GM20000 (cell line): ENCODE measurements at regions not wholly inside any gene's neighbourhood (a gene's known extent, or its start where the extent isn't known, plus 50 kb on each side); places are given as distances from the start of the nearest gene placed in this dataset.
"Not testable (repeated sequence)": the region's sequence is repeated elsewhere in the genome, so short reads cannot be mapped to it uniquely, and the experiment has no call there.

Source experiments
- DNase-seq: peaks from one replicate; pipeline ENCODE4 v3.0.0; 2012; ENCODE audit warnings: low spot score
- TF ChIP-seq, protein P1 (sequence below): IDR thresholded peaks from 2 replicates; pipeline ENCODE4 v1.5.1; 2012; ENCODE audit warnings: mild to moderate bottlenecking, control low read depth; ENCODE audit errors: extremely low read depth, missing control alignments

DNA sequence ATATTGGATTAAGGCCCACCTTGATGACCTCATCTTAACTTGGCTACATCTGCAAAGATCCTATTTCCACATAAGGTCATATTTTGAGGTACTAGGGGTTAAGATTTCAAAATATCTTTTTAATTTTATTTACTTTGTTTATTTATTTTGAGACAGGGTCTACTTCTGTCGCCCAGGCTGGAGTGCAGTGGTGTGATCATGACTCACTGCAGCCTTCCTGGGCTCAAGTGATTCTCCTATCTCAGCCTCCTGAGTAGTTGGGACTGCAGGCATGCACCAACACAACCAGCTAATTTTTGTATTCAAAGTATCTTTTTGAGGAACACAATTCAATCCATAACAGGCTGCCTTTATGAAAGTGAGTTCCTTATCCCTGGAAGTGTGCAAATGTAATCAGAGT is 212.3 kb downstream of the PALM2AKAP2 start:
- TF ChIP-seq, protein P1, sequence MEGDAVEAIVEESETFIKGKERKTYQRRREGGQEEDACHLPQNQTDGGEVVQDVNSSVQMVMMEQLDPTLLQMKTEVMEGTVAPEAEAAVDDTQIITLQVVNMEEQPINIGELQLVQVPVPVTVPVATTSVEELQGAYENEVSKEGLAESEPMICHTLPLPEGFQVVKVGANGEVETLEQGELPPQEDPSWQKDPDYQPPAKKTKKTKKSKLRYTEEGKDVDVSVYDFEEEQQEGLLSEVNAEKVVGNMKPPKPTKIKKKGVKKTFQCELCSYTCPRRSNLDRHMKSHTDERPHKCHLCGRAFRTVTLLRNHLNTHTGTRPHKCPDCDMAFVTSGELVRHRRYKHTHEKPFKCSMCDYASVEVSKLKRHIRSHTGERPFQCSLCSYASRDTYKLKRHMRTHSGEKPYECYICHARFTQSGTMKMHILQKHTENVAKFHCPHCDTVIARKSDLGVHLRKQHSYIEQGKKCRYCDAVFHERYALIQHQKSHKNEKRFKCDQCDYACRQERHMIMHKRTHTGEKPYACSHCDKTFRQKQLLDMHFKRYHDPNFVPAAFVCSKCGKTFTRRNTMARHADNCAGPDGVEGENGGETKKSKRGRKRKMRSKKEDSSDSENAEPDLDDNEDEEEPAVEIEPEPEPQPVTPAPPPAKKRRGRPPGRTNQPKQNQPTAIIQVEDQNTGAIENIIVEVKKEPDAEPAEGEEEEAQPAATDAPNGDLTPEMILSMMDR: no peak
- DNase-seq: no peak

DNA sequence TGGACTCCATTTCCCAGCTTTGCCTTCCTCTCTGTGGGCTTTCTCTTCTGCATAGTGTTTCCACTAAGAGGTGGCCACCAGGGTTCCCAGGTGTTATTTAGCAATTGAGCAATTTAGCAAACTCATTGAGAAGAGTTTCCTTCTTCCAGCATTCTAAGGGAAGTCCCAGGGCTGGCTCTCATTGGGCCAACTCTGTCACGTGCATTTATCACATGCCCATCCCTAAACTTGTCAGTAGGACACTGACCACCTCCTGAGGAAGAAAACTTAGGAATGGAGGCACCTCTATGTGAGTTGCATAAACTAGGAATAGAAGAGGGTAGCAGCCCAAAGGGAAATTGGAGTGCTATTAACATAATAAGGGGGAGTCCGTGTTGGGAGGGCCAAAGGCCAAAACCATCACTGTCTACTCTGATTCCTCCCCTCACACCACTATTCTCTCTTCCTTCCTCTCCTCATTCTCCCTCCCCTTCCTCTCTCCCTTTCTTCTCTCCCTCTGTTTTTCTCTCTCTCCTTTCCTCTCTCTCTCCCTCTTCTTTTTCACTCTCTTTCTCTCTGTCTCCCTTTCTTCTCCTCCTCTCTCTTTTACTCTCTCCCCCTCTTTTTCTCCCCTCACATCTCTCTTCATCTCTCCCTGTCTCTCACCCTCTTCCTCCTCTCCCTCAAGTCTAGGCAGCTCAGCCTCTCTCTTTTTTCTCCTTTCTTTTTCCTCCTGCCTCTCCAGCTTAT is 213.4 kb downstream of the PALM2AKAP2 start:
- no peak for DNase-seq
- TF ChIP-seq, protein P1: no peak

DNA sequence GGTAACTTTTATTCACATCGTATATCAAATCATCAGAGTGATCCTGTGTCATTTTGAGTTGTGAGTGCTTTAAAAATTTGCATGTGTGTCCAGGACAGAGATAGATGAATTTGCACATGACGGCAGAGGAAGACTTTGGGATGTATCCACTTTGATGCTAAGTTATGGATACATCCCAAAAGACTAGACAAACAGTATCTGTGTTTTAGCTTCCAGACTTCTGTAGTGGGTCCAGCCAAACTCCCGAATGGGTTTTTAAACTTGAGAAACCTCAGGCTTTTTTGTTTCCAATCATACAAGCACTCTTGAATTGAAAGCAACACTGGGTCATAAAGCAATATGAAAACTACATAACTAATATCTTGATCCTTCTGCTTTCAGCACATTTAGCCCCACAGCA is 213.8 kb downstream of the C9orf152 start:
- no peak for DNase-seq
- TF ChIP-seq, protein P1: no peak

DNA sequence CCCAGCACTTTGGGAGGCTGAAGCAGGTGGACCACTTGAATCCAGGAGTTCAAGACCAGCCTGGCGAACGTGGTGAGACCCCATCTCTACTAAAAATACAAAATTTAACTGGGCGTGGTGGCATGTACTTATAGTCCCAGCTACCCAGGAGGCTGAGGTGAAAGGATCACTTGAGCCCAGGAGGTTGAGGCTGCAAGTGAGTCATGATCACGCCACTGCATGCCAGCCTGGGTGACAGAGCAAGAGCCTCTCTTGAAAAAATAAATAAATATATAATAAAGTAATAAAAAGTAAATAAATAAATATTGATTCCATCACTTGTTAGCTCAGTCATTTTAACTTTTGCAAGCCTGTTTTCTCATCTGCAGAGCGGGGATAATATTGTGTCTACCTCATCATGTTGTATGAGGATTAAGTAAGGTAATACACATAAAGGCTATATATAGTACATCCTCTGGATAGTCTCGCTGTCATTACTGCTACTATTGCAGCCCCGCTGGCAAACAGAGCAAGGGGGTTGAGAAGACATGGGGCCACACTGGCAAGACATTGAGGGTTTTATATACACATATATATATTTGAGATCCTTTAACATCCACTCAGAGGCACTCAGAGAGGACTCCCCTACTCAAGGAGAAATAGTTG is 210.9 kb downstream of the C9orf152 start:
- TF ChIP-seq, protein P1: no peak
- no peak for DNase-seq

DNA sequence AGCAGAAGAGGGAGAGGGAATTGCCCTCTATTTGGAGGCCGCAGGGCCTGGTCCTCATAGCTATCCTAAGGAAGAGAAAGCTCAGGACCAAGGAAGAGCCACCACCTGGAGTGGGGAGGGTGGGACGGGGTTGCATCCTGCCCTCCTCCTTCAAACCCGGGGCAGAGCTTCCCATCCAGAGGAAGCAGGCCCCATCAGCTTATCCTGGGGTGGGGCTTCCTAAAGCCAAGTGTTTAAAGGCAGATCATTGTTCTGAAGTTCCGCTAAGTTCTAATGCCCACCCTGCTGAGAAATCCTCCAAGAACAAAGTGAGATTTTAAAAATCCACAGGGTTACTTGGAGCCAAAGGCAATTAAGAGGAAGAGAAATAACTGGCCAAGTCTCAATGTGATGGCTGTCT is 210.3 kb downstream of the C9orf152 start:
- DNase-seq: no peak
- TF ChIP-seq, protein P1: no peak

DNA sequence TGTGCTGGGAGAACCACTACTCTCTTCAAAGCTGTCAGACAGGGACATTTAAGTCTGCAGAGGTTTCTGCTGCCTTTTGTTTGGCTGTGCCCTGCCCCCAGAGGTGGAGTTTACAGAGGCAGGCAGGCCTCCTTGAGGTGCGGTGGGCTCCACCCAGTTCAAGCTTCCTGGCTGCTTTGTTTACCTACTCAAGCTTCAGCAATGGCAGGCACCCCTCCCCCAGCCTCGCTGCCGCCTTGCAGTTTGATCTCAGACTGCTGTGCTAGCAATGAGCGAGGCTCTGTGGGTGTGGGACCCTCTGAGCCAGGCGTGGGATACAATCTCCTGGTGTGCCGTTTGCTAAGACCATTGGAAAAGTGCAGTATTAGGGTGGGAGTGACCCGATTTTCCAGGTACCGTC is 202.4 kb downstream of the C9orf152 start:
- DNase-seq: not testable (repeated sequence)

DNA sequence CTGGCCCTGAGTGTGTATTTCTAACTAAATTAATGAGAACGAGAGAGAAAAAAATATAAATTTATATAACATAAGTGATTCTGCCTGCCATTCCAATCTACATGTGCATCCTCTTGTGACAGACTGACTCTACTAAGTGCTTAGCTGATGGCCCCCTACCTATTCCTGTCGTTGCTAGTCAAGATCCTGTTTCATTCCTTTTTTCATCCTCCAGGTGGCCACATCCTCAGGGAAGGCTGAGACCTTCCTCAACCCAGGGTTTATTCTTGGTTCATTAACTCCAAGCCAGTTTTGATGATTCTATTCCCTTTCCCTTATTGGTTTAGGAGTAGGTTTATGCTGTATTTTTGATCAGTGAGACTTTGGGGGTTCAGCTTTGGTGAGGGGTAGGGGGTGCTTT is 201.3 kb downstream of the C9orf152 start:
- no peak for DNase-seq

More for the DNA sequence above, 201.3 kb downstream of the C9orf152 start:
- TF ChIP-seq, protein P1: no peak
